GM21526 (cell line): ENCODE measurements at regions not wholly inside any gene's neighbourhood (a gene's known extent, or its start where the extent isn't known, plus 50 kb on each side); places are given as distances from the start of the nearest gene placed in this dataset.

Experiments used
- ATAC-seq: cut with Tn5 transposase; IDR thresholded peaks from one replicate; pipeline ENCODE4 v1.9.1; 2021; ENCODE audit warnings: moderate library complexity; ENCODE audit not compliant: unreplicated experiment, low FRiP score

DNA sequence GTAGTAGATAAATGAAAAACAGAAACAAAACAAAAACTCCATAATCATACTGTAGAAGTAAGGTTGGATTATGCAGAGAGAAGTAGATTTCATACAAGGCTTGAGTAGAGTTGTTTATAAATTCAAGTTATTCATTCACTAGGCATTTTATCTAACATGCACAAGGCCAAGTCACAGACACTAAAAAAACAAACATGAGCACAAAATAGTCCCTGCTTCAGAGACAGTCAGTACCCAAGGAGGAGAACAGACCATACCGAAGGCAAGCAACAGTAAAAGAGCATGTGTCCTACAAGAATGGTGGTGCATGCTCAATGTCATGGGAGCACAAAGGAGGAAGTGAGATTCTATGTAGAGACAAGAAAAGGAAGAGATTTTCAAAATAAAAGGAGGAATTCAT is 796.5 kb upstream of the LRRC4C start:
- no peak for ATAC-seq

DNA sequence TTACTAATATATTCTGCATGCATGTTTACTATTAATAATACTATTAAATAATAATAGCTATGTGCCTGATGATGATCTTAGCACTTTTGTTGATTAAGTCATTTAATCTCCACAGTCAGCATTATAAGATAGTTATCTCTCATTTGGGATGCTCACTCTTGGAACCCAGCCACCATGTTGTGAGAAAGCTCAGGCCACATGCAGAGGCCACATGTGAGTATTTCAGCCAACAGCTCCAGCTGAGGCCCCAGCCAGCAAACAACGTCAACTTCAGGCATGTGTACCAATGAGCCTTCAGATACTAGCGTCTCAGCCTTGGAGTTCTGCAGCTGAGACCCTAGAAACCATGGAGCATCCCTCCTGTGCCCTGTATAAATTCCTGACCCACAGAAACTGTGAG is 798.1 kb upstream of the LRRC4C start:
- no peak for ATAC-seq

DNA sequence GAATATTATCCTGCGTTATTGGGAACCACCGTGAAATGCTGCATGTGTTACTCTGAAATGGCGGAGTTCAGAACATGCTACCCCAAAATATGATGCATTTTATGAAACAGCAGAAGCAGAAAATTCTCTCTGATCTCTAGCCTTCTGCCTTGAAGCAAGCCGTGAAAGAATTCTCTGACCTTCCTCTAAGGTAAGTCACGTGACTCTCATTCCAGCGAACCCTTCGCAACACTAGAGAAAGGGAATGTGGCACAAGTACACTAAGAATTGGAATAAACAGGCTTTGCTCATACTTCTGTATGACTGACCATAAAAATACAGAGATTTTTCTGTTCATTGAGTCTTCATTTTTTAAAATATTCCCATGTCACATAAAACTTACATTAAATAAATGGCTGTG is 805.6 kb upstream of the LRRC4C start:
- no peak for ATAC-seq

DNA sequence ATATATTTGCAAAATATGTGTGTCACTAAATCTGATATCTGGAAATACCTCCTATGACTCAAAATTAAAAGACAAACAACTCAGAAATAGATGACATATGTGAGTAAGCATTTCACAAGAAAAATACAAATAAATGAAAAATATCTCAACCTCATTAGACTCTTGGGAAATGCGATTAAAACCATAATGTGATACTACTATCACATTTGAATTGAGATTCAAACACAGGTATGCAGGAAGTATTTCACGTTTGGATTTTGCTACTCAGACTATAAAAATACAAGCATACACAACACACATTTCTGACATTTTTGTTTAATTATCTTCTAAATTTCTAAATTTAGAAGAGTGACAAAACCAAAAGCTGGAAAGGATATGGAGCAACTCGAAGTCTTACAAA is 811.9 kb upstream of the LRRC4C start:
- no peak for ATAC-seq

DNA sequence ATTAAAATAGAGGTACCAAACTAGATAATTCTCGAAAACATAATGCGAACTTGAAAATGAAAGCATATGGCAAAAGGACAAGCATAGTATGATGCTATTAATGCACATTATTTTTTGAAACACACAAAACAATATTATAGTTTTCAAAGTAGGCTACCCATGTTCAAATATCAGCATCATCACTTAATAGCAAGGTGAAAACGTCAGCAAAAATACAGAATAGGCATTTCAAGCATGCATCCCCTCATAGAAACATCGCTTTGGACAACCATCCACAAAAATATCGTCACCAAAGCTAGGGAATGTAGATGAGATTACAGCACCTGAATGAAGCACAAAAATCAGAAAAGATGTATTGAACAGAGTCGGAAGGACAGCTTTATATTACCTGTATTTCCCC is 814.5 kb upstream of the LRRC4C start:
- ATAC-seq: no peak

DNA sequence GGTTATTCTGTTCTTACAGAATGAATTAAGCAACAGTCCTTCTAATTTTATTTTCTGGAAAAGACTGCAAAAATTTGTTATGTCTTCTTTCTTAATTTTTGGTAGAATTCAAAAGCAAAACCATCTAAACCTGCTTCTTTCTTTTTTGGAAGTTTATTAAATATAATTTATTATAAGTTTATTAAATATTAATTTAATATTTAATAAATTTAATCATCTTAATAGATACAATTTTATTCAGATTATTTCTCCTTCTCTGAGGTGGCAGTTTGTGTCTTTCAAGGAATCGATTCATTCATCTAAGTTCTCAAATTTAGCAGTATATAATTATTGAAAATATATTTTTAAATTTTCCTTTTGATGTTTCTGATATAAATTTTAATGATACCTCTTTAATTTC is 837.5 kb upstream of the LRRC4C start:
- no peak for ATAC-seq

DNA sequence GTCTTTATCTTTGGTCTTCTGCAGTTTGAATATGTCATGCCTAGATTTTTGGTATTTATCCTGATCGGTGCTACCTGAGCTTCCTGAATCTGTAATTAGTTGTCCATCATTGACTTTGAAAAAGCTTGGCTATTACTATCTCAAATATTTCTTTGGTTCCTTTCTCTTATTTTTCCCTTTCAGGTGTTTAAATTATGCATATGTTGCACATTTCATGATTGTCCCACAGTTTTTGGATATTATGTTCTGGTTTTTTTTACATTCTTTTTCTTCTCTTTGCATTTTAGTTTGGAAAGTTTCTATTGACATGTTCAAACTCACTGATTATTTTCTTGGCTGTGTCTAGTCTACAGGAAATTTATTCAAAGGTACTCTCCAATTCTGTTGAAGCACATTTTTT is 840.3 kb upstream of the LRRC4C start:
- ATAC-seq: no peak

DNA sequence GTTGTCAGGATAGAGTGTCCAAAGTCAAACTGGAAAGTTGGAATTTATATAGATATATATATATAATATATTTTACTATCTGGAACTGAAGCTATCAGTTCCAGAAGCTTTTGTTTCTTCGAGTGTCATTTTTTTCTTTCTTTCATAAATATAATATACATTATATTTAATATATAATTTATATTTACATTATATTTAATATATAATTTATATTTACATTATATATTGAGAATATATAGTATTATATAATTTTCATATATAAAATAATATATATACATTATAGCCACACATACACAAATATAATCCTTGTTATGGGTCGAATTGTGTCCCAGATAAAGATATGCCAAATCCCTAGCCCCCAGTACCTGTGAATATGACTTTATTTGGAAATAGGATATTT is 842.3 kb upstream of the LRRC4C start:
- ATAC-seq: no peak

DNA sequence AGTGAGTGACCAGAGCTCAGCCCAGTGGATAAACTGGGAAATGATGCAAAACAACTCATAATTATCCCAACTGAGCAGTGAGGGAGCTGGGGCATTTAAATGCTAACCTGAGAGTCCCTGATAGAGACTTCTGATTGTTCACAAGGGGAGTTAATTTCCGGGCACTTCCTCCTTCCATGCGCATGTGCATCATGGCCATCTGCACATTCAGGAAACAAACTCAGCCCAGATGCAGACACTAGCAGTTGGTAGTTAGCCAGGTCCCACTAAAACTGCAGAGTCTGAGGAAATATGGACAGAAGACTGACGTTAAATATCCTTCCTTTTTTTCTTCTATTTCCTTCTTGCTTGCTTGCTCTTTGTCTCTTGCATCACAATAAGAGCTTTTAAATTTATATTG is 852.1 kb upstream of the LRRC4C start:
- ATAC-seq: no peak

DNA sequence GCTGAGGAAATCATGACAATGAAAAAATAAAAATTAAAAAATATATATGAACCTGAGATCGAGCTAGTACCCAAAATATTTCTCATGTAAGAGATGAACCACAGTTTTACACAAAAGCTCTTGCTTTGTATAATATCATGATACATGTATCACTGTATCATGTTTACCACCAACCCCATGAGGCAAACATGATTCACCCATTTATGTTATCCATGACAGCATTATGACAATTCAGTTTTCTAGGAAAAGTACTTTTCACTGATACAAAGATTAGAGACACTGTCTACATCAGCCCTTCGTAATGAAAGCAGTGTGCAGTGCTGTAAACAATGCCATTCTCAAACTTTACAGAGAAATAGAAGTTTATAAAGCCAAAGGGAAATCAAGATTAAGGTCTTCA is 852.5 kb upstream of the LRRC4C start:
- ATAC-seq: no peak

DNA sequence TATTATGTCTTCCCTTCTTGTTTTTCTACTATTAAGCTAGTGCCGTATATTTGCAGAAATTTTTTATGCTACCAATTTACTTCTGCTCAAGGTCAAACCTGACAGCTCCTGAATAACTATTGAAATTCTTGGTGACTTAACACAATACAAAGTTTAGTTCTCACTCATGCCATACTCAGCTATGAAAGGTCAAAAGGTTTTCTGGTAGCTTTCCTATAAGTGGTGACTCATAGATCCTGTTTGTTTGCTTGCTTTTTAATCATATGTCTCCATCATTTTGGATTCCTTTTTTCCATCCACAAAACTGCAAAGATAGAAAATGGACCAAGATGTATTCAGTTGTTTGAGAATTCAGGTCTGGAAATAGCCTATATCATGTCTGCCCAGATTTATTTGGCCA is 855.8 kb upstream of the LRRC4C start:
- ATAC-seq: no peak

DNA sequence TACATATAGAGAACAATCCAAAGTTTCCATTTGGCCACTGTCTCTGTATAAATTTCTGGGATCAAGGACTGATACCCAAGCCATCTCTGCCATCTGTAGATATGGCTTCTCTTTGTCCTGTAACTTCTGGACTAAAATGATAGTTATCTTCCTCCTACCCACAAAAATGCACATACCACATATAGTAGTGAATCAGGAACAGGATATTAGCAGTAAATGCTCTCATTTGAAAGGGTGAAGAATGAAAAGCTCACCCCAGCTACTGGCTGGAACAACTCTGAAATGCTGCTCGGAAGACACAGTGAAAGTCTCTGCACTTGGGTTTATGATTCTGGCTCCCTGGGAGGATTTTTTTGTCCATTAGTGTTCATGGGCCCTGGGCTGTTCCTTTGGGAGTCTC is 856.4 kb upstream of the LRRC4C start:
- ATAC-seq: no peak

DNA sequence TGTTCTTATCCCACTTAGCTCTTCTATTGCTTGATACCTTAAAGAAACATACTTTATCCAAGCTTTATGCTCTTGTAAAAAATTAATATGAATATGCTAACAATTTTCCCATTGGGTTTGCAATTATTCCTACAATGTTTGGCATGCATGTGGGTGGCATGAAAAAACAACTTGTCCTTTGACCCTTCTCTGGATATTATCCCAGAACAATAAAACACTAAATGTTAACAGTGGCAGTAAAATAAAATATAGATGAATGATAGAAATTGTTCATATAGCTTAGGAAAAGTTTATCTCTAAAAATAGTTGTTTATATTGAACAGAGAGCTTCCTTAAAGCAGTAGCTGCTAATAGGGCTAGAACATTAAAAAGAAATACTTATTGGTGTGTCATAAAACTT is 860.5 kb upstream of the LRRC4C start:
- ATAC-seq: no peak

DNA sequence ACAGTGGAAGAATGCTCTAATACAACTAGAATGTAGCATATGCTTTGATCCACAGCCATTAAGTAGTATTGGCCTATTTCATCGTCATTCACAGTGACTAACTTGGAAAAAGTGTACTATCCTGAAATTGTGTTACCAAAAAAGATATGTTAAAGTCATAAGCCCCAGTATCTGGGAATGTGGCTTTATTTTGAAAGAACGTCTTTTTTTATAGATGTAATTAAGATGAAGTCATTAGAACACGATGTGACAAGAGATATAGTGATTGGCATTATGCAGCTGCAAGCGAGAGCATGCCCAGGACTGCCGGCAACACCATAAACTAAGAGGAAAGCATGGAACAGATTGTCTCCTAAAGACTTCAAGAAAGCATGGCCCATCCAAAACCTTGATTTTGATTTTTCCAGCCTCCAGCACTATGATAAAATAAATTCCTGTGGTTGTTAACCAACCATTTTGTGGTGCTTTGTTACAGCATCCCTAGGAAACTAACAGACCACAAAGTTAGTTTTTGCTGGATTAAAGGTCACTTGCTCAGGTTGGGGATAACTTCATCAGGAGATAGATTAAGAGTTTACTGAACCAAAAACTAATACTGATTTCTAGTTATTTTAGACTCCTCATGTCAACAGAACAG is 870.6 kb upstream of the LRRC4C start:
- ATAC-seq: no peak

DNA sequence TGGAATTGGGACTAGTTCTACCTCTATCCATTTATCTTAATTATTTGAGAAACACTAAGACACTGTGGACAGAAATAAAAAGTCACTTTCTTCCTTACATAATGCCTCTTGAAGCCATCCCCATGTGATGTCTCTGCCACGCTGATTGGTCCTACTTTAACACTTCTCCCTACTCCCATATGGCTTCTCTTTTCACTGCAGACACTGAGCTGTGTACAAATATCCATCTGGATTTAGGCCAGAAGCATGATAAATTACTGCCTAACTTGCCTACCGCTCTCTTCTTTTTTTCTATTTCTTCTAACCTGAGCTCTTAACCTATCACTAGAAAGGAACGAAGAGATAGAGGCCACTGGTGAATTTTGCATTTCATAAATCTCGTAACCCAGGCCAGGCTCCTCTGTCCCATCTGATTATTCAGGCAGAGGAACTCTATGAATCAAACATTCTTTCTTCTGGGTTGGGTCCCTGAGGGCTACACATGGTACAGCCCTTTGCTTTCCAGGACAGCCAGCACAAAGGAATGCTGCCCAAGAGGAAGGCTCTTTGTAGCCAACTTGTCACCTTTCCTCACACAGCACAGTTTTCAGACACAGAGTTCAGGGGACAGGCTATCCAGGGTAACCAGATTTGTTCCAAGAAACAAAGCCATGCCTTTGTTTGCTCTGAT is 878.5 kb upstream of the LRRC4C start:
- ATAC-seq: no peak

DNA sequence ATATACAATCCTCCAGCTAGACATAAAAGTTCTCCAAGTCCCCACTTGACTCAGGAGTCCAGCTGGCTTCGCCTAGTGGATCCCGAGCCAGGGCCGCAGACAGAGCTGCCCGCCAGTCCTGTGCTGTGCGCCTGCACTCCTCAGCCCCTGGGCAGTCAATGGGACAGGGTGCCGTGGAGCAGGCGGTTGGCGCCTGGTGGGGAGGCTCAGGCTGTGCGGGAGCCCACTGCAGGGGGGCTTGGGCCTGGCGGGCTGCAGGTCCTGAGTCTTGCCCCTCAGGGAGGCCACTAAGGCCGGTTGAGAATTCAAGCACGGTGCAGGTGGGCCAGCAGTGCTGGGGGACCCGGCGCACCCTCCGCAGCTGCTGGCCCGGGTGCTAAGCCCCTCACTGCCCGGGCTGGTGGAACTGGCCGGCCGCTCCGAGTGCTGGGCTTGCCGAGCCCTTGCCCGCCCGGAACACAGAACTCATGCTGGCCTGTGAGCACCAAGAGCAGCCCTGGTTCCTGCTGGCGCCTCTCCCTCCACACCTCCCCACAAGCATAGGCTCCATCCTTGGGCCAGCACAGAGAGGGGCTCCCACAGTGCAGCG is 884.8 kb upstream of the LRRC4C start:
- no peak for ATAC-seq

DNA sequence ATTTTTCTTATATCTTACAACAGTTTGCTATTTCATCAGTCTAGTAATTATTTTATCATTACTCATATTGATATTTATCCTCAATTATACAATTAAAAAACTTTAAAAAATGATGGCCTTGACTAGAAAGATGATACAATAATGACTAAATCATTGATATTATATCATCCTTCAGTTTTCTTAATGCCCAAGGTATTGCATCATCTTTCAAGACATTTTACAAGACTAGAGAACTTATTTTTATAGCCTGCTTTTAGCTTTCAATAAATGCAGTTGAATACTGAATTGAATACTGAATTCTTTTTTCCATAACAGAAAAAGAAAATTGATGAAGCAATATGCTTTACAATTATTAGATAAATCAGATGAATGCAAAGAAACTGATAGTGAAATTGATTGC is 886.5 kb upstream of the LRRC4C start:
- ATAC-seq: no peak

DNA sequence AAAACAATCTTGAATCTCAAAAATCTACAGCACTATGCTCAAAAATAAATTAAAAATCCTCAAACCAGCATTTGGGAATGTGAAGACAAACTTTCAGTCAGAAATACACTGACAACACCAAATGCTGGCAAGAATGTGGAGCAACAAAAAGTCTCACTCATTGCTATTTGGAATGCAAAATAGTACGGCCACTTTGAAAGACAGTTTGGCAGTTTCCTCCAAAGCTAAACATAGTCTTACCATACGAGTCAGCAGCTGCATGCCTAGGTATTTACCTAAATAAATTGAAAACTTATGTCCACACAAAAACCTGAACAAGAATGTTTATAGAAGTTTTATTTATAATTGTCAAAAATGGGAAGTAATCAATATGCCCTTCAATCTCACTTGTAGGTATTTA is 904.2 kb upstream of the LRRC4C start:
- no peak for ATAC-seq

DNA sequence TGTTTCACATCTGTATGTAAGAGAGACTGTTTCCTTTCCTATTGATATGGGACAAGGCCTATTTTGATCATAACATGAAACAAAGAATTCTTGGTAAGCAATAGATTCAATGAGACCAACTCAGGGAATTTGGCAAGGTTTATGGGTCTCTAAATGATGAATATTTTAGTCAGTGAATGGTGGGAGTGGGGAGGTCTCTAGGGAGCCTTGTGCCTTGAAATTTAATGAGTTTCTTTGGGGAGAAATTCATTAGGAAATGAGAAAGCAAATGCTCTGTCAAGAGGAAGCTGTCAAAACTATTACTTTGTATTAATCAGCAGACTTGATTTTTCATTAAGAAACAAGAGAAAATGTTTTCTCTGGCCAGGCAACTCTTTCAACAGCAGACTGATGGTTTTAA is 921.7 kb upstream of the API5 start:
- no peak for ATAC-seq

DNA sequence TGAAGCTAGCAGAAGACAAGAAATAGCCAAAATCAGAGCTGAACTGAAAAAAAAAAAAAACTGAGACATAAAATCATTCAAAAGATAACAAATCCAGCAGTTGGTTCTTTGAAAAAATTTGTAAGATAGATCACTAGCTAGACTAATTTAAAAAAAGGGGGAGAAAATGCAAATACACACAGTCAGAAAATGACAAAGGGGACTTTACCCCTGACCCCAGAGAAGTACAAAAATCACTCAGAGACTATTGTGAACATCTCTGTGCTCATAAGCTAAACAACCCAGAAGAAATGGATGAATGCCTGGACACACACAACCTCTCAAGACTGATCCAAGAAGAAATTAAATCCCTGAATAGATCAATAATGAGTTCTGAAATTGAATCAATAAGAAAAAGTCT is 914.3 kb upstream of the API5 start:
- no peak for ATAC-seq

DNA sequence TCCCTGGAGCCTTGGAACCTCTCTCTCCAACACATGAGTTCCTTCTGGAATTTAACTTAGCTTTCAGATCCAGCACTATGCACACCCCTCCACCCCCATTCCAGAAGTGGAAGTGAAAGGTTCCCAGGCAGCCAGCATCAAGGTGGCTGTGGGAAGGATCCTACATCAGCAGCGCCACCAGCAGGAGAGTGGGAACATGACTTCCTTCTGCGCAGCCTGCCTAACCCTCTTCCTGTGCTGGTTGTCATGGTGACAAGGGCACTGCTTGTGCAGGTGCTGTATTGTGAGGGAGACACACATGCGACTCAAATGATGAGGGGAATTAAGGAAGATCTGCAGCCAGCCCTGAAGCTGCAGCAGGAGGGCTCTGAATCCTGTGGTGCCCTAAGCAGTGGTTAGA is 904.5 kb upstream of the API5 start:
- ATAC-seq: no peak

DNA sequence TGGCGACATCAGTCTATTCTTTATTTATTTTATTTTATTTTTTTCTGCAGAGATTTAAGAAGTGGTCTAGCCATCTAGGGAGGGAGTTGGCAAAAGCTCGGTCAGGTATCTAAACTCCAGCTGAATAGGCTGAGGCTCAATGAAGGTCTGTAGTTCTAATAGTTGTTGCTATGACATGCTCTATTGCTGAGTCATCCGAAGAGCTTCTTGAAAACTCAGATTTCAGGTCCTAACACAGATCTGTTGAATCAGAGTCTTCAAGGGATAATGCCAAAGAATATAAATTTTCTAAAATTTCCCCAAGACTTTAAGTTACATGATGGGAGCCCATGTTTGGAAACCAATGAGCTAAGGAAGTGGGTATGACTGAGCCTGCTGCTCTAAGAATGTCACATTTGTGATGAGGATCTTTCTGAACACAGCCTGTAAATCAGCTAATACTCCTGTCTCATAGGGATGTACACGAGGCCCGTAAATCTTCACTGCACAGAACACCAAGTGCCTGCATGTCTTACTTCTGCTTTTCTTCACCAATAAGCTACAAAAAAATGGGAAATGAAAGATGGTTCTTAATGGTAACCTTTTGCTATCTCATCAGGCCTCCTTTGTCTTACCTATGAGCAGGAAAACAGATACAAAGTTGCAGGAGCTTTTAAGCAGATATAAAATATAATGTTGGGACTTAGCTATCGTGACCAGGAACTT is 901.4 kb upstream of the API5 start:
- ATAC-seq: no peak
